Osteoblast (primary cell): ENCODE measurements at regions not wholly inside any gene's neighbourhood (a gene's known extent, or its start where the extent isn't known, plus 50 kb on each side); places are given as distances from the start of the nearest gene placed in this dataset.

ENCODE experiments used
- DNase-seq: peaks from one replicate; pipeline ENCODE4 v3.0.0; 2011; ENCODE audit warnings: low spot score, mixed read lengths; ENCODE audit not compliant: insufficient read length; ENCODE audit errors: missing footprints
- H2AFZ ChIP-seq: 2 replicates; pipeline ENCODE4 v1.6.0; 2011; ENCODE audit warnings: mild to moderate bottlenecking, low read length
- H3K27ac ChIP-seq: 2 replicates; pipeline ENCODE4 v1.5.1; 2011; ENCODE audit warnings: mild to moderate bottlenecking, low read depth, low read length, moderate library complexity
- H3K27me3 ChIP-seq: 2 replicates; pipeline ENCODE4 v1.6.0; 2012; ENCODE audit warnings: mild to moderate bottlenecking, control low read depth, inconsistent platforms, low read length, moderate library complexity; ENCODE audit not compliant: insufficient read depth
- H3K36me3 ChIP-seq: 2 replicates; pipeline ENCODE4 v1.5.1; 2011; ENCODE audit warnings: mild to moderate bottlenecking, low read length, control low read depth, moderate library complexity; ENCODE audit not compliant: insufficient read depth
- H3K4me1 ChIP-seq: 2 replicates; pipeline ENCODE4 v1.5.1; 2011; ENCODE audit warnings: mild to moderate bottlenecking, low read length, control low read depth, moderate library complexity; ENCODE audit not compliant: insufficient read depth
- H3K4me2 ChIP-seq: 2 replicates; pipeline ENCODE4 v1.6.0; 2011; ENCODE audit warnings: mild to moderate bottlenecking, low read length; ENCODE audit not compliant: insufficient read depth
- H3K4me3 ChIP-seq: fragments of 200-600 bp; sonication (generic); 3 replicates; pipeline ENCODE4 v1.5.1; 2012; ENCODE audit warnings: mild to moderate bottlenecking, low read length, inconsistent platforms; ENCODE audit not compliant: insufficient read depth
- H3K79me2 ChIP-seq: 2 replicates; pipeline ENCODE4 v1.6.0; 2012; ENCODE audit warnings: mild to moderate bottlenecking, low read length, control low read depth, inconsistent platforms; ENCODE audit not compliant: insufficient read depth
- H3K9me3 ChIP-seq: 2 replicates; pipeline ENCODE4 v1.5.1; 2011; ENCODE audit warnings: low read depth, low read length, control low read depth
- H4K20me1 ChIP-seq: 2 replicates; pipeline ENCODE4 v1.6.0; 2012; ENCODE audit warnings: mild to moderate bottlenecking, low read length, control low read depth; ENCODE audit not compliant: insufficient read depth
- CTCF ChIP-seq: IDR thresholded peaks from 2 replicates; pipeline ENCODE4 v1.5.1; 2011; ENCODE audit warnings: mild to moderate bottlenecking, low read depth, low read length, moderate library complexity; ENCODE audit errors: extremely low read depth

- Histone ChIP-seq H3K9me3 (no peaks in the 10 kb centered on the region), H3K4me1 (no peaks in the 10 kb centered on the region), H2AFZ (no peak overlapping the region), H3K36me3 (no peaks in the 10 kb centered on the region), H3K79me2 (no peaks in the 10 kb centered on the region), H3K4me2 (no peak overlapping the region), H3K27me3 (no peaks in the 10 kb centered on the region), H3K4me3 (no peak overlapping the region), H4K20me1 (no peaks in the 10 kb centered on the region), H3K27ac (no peak overlapping the region)
- TF ChIP-seq CTCF, result no peak
- peak; percentile 15 for DNase-seq
Measured at GRCh38 chr14:42556551-42556950, 949.9 kb downstream of the LRFN5 start.

- H3K27ac ChIP-seq, result no peak overlapping the region
- H3K27me3 ChIP-seq, result no peaks in the 10 kb centered on the region
- no peaks in the 10 kb centered on the region for H3K9me3 ChIP-seq
- no peak for DNase-seq
- H4K20me1 ChIP-seq, result no peaks in the 10 kb centered on the region
- H3K4me2 ChIP-seq, result no peak overlapping the region
- H3K36me3 ChIP-seq, result no peaks in the 10 kb centered on the region
- no peak for TF ChIP-seq CTCF
- H3K79me2 ChIP-seq, result no peaks in the 10 kb centered on the region
- H3K4me1 ChIP-seq, result no peaks in the 10 kb centered on the region
- H2AFZ ChIP-seq, result no peak overlapping the region
- no peak overlapping the region for H3K4me3 ChIP-seq
Measured at GRCh38 chr14:42555365-42555764, 948.7 kb downstream of the LRFN5 start.

- Histone ChIP-seq H3K4me3 (no peak overlapping the region), H3K4me1 (no peaks in the 10 kb centered on the region), H3K36me3 (no peaks in the 10 kb centered on the region), H3K27me3 (no peaks in the 10 kb centered on the region), H3K27ac (no peak overlapping the region), H4K20me1 (no peaks in the 10 kb centered on the region), H3K4me2 (no peak overlapping the region), H3K79me2 (no peaks in the 10 kb centered on the region), H2AFZ (no peak overlapping the region), H3K9me3 (no peaks in the 10 kb centered on the region)
- TF ChIP-seq CTCF, result no peak
- DNase-seq, result no peak
Measured at GRCh38 chr14:42554091-42554490, 947.4 kb downstream of the LRFN5 start.

- Histone ChIP-seq H3K4me1 (no peaks in the 10 kb centered on the region), H3K9me3 (no peaks in the 10 kb centered on the region), H3K79me2 (no peaks in the 10 kb centered on the region), H3K36me3 (no peaks in the 10 kb centered on the region), H3K27me3 (no peaks in the 10 kb centered on the region), H3K27ac (no peak overlapping the region), H2AFZ (no peak overlapping the region), H3K4me3 (no peak overlapping the region), H3K4me2 (no peak overlapping the region), H4K20me1 (no peaks in the 10 kb centered on the region)
- no peak for TF ChIP-seq CTCF
- DNase-seq, result no peak
Measured at GRCh38 chr14:42550310-42550709, 943.6 kb downstream of the LRFN5 start.
